Glutamatergic neuron (in vitro differentiated cells): ENCODE measurements at regions not wholly inside any gene's neighbourhood (a gene's known extent, or its start where the extent isn't known, plus 50 kb on each side); places are given as distances from the start of the nearest gene placed in this dataset.

Experiments used
- DNase-seq: peaks from one replicate; pipeline ENCODE4 v3.0.0; 2022
- H3K27ac Mint-ChIP-seq: one replicate; pipeline ENCODE4 v1.8.0; 2020; ENCODE audit warnings: mild to moderate bottlenecking, mixed read lengths, inconsistent platforms; ENCODE audit not compliant: unreplicated experiment
- H3K27me3 Mint-ChIP-seq: one replicate; pipeline ENCODE4 v1.8.0; 2020; ENCODE audit warnings: mild to moderate bottlenecking, moderate library complexity, mixed read lengths, inconsistent platforms; ENCODE audit not compliant: unreplicated experiment
- H3K36me3 Mint-ChIP-seq: one replicate; pipeline ENCODE4 v1.8.0; 2020; ENCODE audit warnings: mild to moderate bottlenecking, mixed read lengths, inconsistent platforms; ENCODE audit not compliant: unreplicated experiment
- H3K4me1 Mint-ChIP-seq: one replicate; pipeline ENCODE4 v1.8.0; 2020; ENCODE audit warnings: mild to moderate bottlenecking, low read depth, mixed read lengths, inconsistent platforms; ENCODE audit not compliant: unreplicated experiment
- H3K4me3 Mint-ChIP-seq: one replicate; pipeline ENCODE4 v1.8.0; 2020; ENCODE audit warnings: mild to moderate bottlenecking, mixed read lengths, inconsistent platforms; ENCODE audit not compliant: unreplicated experiment
- H3K9me3 Mint-ChIP-seq: one replicate; pipeline ENCODE4 v1.8.0; 2020; ENCODE audit warnings: mild to moderate bottlenecking, moderate library complexity, mixed read lengths, inconsistent platforms; ENCODE audit not compliant: unreplicated experiment
- TF ChIP-seq, protein P1 (sequence below): fragments of 200-600 bp; sonication (generic); IDR thresholded peaks from one replicate; pipeline ENCODE4 v1.5.0; 2021; ENCODE audit not compliant: partially characterized antibody, unreplicated experiment

DNA sequence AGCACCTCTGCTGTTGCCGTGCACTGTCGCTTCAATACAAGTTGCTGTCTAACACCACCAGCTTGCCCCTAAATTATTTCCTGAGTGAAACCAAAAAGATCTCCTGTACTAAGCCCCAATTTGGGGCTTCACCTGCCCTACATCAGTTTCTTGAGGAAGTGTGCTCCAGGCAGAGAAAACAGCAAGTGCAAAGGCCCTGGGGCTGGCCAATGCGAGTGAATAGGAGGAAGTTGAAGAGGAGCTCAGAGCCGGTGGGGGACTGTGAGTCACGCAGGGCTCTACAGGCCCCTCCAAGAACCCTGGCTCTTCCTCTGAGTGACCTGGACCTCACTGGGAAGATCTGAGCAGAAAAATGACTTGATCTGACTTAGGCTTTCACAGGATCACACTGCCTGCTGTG, 117.2 kb downstream of the IPO8 start:
- Mint-ChIP-seq H3K27ac (no peak overlapping the region), H3K36me3 (peaks cover 6% of the 10 kb centered on the region), H3K27me3 (peaks cover 4% of the 10 kb centered on the region), H3K4me1 (no peaks in the 10 kb centered on the region), H3K4me3 (no peak overlapping the region), H3K9me3 (no peaks in the 10 kb centered on the region)
- DNase-seq = no peak
- TF ChIP-seq, protein P1, sequence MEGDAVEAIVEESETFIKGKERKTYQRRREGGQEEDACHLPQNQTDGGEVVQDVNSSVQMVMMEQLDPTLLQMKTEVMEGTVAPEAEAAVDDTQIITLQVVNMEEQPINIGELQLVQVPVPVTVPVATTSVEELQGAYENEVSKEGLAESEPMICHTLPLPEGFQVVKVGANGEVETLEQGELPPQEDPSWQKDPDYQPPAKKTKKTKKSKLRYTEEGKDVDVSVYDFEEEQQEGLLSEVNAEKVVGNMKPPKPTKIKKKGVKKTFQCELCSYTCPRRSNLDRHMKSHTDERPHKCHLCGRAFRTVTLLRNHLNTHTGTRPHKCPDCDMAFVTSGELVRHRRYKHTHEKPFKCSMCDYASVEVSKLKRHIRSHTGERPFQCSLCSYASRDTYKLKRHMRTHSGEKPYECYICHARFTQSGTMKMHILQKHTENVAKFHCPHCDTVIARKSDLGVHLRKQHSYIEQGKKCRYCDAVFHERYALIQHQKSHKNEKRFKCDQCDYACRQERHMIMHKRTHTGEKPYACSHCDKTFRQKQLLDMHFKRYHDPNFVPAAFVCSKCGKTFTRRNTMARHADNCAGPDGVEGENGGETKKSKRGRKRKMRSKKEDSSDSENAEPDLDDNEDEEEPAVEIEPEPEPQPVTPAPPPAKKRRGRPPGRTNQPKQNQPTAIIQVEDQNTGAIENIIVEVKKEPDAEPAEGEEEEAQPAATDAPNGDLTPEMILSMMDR = no peak

DNA sequence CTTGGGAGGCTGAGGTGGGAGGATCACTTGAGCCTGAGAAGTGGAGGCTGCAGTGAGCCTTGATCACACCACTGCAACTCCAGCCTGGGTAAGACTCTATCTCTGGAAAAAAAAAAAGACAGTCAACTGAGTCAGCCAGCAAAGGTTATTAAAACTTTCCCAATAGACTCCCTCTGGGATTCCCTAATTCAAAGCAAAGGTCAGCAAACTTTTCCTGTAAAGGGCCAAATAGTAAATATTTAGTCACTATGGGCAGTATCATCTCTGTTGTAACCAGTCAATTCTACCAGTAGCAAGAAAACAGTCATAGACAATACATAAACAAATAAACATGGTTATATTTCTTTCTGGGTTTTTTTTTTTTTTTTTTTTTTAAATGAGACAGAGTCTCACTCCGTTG, 122.5 kb downstream of the IPO8 start:
- H3K4me1 Mint-ChIP-seq = no peaks in the 10 kb centered on the region
- no peaks in the 10 kb centered on the region for H3K27me3 Mint-ChIP-seq
- H3K4me3 Mint-ChIP-seq = no peak overlapping the region
- no peaks in the 10 kb centered on the region for H3K9me3 Mint-ChIP-seq
- TF ChIP-seq, protein P1 = no peak
- DNase-seq = no peak
- H3K36me3 Mint-ChIP-seq = peaks cover 6% of the 10 kb centered on the region
- no peak overlapping the region for H3K27ac Mint-ChIP-seq

DNA sequence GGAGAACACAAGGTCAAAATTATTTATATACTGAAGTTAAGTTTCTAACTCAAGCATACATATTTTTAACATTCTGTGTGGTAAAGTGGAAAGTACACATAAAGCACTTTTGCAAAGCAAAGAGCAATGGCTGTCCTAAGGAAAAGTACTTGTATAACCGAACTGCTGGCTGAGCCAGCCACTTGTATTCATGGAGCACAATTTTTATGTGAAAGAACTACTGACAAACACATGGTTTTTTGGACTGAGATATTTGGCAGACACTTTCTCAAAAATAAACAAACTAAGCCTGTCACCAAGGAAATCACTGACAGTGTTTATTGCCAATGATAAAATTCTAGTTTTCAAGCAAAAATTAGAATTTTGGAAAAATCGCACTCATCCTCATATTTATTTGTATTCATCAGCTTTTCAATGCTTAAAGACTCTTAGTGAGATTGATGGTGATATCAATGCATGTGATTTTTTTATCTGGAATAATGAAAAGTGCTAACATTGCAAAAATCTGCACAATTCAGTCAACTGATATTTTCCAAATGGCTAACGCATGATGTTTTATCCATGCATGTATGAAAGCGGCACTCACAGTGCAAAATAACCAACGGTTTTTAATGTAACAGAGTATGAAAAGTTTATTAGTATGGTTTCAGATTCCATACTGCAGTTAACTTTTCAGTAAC, 125.3 kb downstream of the IPO8 start:
- Mint-ChIP-seq H3K27me3 (no peaks in the 10 kb centered on the region), H3K27ac (no peak overlapping the region), H3K4me1 (no peaks in the 10 kb centered on the region), H3K36me3 (no peaks in the 10 kb centered on the region), H3K4me3 (no peak overlapping the region), H3K9me3 (no peaks in the 10 kb centered on the region)
- DNase-seq = no peak
- TF ChIP-seq, protein P1 = no peak

DNA sequence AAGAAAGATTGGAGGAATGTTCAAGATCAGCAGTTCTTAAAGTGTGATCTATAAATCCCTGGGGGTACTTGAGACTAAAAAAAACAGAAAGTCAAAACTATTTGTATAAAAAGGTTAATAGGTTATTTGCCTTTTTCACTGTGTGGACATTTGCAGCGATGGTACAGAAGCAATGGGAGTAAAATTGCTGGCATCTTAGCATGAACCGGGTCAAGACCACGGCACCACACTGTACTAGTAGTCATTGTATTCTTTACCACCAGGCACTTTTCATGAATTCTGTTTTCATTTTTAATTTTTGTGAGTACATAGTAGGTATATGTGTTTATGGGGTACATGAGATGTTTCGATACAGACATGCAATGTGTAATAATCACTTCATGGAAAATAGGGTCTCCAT, 126.2 kb downstream of the IPO8 start:
- Mint-ChIP-seq H3K36me3 (no peaks in the 10 kb centered on the region), H3K27ac (no peak overlapping the region), H3K9me3 (no peaks in the 10 kb centered on the region), H3K4me1 (no peaks in the 10 kb centered on the region), H3K27me3 (no peaks in the 10 kb centered on the region), H3K4me3 (no peak overlapping the region)
- TF ChIP-seq, protein P1 = no peak
- DNase-seq = no peak

DNA sequence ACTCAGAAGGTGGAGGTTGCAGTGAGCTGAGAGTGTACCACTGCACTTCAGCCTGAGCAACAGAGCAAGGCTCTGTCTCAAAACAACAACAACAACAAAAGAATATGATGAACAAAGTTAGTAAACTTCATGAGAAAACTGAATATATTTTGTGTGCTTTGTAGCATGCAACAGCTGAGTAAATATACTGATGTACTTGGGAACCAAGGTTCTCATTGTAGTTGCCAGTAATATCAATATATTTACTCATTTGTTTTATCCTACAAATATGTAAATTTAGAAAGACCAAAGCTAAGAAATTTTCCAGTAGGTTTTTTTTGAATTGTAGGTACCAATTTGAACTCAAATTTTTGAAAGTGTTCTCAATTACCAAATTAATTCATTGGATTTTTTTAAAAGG, 127.2 kb downstream of the IPO8 start:
- H3K4me3 Mint-ChIP-seq = no peak overlapping the region
- H3K27me3 Mint-ChIP-seq = no peaks in the 10 kb centered on the region
- TF ChIP-seq, protein P1 = no peak
- H3K27ac Mint-ChIP-seq = no peak overlapping the region
- DNase-seq = no peak
- H3K36me3 Mint-ChIP-seq = no peaks in the 10 kb centered on the region
- no peaks in the 10 kb centered on the region for H3K4me1 Mint-ChIP-seq
- no peaks in the 10 kb centered on the region for H3K9me3 Mint-ChIP-seq
